GM21367 (cell line): ENCODE measurements at regions not wholly inside any gene's neighbourhood (a gene's known extent, or its start where the extent isn't known, plus 50 kb on each side); places are given as distances from the start of the nearest gene placed in this dataset.

Source experiments
- ATAC-seq: cut with Tn5 transposase; IDR thresholded peaks from one replicate; pipeline ENCODE4 v1.9.1; 2021; ENCODE audit not compliant: unreplicated experiment

DNA sequence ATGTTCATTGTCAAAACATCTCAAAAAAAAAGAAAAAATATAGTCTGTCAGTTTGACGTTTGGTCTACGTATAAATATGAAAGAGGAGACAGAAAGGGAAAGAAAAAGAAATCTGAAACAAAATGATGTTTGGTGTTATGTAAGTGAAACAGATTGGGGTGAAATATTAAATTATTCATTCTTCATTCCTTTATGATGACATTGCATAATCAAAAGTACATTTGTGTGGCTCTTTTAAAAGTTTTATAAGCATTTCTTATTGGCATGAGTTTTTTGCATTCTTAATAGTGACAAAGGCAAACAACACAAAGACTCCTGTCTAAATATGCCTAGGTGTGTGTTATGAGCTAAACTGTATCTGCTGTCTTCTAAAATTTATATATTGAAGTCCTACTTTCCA lies 232.6 kb downstream of the EFNB2 start:
- ATAC-seq: no peak

DNA sequence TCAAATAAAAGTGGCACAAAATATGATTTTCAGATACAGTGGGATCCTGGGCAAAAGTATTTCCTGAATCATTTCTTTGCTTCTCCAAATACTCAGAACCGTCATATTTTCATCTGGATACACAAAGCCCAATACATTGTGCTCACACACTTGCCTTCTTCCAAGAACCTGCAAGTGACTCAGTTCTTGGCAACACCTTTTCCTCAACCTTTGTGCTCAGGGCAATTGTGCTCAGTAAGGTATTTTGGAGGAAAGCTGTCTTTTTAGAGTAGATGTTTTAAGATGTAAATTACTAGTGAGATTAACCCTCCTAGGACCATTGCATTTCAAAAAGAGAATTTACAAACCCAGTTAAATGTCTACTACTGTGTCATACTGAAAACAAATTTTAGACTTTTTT lies 233.5 kb downstream of the EFNB2 start:
- ATAC-seq: no peak

DNA sequence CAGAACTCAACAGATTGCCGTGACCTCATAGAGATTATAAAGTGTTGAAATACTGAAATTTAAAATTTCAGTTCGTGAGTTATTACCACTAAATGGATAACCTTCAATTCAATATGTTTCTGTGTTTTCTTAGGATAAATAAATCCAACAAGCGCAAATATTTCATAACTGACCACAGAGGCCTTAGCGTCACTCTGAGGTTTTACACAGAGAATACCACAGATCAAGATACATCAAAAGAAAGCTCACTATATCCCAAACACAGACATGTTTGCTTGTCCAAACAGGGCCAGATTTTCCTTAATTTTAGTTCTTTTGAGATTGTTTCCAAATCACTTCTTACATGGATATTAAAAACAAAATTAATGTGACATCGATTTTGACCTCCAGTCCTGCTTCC lies 235.8 kb downstream of the EFNB2 start:
- no peak for ATAC-seq

DNA sequence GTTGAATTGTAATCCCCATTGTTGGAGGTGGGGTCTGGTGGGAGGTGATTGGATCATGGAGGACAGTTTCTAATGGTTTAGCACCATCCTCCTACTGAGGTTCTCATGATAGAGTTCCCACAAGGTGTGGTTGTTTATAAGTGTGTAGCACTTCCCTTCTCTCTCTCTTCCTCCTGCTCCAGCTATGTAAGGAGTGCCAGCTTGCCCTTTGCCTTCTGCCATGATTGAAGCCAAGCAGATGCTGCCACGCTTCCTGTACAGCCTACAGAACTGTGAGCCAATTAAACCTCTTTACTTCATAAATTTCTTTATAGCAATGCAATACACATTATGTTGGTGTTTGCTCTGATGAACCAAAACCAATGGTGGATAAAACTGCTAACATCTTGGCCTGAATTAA lies 238.2 kb downstream of the EFNB2 start:
- ATAC-seq: no peak

DNA sequence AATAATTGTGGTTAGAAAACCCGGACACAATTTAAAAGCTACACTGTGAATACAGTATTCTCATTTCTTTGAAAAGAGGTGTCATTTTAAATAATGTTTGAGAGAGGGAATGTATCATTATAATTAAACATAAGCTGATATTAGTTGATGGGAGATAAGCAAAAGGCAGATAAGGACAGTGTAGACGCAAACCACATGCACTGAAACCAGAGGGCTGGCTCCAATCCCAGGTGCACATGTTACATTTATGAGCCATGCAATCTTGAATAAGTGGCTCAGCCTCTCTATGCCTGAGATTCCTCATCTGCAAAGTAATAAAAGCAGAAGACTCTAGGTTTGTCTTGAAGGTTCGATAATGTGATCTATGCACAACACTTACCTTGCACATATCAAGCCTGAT lies 238.7 kb downstream of the EFNB2 start:
- ATAC-seq: no peak

DNA sequence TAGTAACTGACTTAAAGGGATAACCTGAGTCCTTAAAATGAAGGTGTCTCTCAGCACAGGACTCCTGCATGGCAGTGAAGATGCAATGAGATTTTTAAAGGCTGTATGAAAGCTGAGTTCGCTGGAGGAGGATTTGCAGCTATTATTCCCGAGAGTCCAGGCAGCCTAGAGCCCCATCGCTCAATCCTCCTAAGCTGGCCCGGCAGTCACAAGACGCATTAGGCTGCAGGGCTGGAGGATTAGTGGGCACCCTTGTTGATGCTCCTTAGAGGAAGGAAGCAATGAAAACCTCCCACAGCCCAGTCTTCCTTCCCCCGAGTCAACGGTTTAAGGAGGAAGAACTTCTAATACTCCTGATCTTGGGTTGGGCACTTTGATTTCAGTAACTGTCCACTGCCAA lies 239.5 kb downstream of the EFNB2 start:
- no peak for ATAC-seq

DNA sequence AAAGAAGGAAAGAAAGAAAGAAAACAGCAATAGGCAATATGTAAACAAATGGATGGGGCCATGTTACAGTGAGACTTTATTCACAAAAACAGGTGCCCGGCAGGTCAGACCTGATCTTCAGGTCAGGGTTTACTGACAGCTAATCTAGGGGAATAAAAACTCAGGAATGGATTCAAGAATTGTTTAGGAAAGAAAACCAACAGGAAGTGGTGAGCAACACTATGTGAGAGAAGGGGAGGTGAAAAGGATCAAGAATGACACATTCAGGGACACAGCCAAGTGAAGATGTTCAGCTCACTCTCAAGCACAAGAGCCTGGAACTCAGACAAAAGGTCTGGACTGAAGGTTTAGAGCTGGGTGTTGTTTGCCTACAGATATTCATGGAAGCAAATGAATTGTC lies 244.5 kb downstream of the EFNB2 start:
- no peak for ATAC-seq

DNA sequence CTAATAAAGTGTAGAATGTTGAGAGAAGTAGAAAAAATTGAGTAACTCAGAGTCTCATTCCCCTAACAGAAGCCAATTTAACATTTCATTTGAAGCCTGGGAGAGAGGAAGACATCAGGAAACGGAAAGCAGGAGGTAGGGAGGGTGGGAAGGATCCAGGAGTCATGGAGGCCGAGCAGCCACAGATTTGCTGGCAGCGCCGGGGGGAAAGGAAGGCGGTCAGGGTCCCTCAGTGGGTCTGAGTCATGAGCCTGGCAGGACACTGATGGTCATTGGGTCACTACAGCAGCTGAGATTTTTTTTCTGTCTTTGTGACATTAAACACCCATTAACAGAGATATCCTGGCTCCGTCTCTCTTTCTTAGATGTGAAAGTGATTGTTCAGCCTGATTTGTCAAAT lies 248.1 kb downstream of the EFNB2 start:
- ATAC-seq: no peak

DNA sequence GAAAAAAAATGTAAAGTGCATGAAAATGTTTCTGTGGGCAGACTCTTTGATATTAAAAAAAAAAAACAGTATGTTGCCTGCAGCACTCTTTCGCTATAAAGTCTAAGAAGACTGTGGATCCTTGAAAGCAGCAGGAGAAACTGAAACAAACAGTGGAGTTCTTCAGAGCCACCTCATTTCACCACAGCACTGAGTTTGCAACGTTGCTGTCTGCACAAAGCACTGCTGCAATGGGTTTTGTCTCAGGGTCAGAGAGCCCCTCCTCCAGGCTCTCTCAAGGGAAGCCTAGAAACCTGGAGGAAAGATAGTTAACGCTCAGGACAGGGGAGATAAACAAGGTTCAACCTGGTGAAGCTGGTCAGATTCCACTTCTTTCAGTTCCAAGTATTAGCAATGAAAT lies 248.7 kb downstream of the EFNB2 start:
- peak; percentile 99 for ATAC-seq

DNA sequence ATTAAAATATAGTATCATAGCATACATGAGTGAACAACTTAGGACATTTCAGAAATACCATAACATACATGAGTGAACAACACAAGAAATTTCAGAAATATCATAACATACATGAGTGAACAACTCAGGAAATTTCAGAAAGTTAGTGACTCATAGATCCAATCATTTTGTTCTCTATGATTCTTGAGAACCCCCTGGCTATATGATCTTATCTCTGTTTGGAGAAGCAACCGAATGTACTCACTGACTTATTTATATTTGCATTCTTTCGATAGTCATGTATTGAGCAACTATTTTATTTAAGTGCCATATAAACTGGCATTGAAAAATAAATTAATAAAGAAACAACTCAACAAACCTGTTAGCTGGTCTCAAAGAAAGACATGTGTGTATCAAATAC lies 251.1 kb downstream of the EFNB2 start:
- ATAC-seq: no peak

DNA sequence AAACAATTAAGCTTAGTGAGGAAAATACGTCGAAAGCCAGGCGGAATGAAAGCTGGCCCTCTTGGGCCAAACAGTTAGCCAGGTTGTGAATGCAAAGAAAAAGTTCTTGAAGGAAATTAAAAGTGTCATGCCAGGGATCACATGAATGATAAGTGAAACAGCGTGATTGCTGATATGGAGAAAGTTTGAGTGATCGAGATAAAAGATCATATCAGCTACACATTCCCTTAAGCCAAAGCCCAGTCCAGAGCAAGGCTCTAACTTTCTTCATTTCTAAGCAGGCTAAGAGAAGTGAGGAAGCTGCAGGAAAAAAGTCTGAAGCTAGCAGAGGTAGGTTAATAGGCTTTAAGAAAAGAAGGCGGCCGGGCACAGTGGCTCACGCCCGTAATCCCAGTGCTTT lies 254.0 kb downstream of the EFNB2 start:
- ATAC-seq: no peak

DNA sequence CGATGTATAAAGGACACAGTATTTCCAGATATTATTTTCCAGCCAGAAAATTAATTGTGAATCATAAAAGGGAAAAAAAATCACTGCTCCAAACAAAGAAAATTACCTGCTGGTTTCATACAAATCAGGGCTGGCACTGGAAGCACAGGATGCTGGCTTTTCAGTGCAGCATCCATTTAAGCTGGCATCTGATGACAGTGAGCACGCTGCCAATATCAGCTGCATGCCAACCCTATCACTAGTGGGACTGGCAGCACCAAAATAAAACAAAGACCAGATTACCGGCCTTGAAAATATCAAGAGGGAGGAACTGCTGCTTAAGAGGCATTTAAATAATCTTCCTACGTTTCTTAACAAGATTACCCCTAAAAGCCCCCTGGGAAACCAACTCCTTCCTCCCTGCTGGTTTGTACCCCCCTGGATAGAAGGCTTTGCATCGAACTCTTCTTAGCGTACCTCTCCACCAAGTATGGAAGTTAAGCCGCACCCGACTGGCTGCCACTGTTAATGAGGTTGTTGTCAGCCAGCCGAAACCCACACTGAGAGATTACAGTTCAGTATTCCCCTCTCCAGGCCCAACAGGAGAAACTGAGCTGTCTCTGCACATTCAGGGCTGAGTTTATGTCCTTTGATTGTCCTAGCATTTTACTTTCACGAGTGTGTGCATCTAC lies 257.8 kb downstream of the EFNB2 start:
- ATAC-seq: no peak

DNA sequence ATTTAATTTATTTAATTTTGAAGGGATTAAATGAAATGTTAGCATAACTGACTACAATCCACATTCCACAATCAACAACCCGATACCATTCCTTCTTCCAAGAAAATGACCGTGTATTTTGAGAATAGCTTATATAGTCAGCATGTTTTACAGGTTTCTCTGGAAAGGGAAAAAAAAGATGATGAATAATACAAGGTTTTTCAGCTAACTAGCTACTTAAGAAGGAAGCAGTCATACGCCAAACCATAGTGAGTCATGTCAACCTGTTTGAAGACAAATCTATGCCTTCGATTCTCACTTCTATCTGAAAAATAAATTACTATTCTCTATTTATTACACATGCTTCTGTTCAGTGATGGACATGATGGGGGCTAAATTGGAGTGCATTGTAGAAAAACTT lies 258.6 kb downstream of the EFNB2 start:
- no peak for ATAC-seq

DNA sequence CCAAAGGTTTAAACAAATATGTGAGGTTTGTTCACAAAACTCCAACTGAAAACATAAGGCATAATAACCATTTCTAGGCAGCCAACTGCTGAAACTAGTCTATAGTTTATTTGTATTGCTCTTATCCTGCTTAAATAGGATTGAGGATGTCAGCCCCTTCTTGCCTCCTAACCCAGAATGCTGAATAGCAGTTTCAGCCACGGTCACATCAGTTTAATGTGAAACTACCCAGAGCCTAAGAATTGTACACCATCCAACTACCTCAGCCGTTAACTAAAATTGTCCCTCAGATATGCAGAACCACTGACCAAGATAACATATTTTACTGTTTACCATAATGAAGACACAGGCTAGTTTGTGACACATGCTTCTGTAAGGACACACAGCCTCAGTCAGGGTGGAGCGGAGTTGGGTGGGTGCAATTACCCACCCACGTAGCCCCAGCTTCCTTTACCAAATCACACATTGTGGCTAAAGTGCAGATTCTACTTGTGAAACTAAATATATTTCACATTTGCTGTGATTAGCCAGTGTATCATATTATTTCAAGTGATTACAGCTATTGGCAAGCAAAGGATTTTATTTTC lies 259.9 kb downstream of the EFNB2 start:
- ATAC-seq: no peak

DNA sequence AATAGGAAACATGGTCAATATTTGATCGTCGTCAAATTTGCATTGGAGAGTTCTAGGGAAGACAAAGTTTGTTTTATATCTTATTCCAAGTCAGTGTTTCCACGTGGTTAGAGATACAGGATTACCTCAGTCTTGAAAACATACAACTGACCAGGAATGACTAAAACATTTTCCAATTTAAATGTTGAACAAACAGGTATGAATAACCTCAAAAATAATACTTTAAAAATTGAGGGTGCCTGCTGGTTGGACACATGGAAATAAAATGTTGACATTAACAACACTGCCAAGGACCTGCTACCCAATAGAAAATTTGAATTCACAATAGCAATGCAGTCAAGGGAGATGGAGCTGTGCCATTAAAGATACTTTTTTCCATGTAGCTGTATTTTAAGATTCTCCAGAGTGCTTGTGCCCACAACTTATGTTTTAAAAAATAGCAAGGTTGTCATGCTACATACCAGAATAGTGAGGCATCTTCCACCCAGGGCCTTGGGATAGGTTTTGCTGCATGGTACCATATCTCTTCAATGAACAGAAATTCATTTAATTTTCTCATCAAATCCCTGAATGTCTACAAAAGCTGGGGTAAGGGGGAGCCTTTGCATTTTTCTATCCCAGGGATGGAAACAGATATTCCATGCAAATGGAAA lies 260.8 kb downstream of the EFNB2 start:
- no peak for ATAC-seq

DNA sequence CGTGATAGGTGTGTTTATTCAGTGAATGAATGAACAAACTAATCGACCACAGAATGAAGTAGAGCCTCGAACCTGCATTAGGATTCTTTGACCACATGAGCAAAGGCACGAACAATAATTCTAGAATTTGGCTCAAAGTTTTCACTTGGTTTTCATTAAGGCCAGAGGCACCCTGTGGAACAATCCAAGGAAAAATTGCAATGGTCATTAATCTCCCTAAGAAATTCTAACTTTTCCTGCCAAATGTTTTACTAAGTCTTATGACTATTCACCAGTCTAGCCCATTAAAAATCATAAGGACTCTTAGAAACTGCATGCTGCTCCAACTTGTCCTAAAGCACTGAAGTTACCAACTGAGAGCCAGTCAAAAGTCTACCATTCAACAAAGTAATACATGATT lies 271.7 kb downstream of the EFNB2 start:
- no peak for ATAC-seq

DNA sequence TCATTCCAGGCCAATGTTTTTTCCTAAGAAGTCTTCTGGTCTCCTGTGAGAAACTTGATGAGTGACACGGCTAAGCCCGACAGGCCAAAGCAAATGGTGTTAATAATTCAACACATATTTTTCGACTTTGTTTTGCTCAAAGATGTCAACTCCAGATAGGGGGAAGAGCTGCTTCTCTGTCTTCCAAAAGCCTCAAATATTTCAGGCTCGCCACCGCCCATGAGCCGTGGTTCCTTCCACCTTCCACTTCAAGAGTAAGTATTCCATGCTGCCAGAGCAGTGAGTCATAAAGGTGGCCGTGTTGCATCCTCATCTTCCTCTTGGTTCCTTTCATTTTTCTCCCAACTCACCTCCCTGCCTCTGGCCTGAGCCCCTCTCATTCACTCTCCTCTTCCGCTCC lies 272.6 kb downstream of the EFNB2 start:
- ATAC-seq: no peak

DNA sequence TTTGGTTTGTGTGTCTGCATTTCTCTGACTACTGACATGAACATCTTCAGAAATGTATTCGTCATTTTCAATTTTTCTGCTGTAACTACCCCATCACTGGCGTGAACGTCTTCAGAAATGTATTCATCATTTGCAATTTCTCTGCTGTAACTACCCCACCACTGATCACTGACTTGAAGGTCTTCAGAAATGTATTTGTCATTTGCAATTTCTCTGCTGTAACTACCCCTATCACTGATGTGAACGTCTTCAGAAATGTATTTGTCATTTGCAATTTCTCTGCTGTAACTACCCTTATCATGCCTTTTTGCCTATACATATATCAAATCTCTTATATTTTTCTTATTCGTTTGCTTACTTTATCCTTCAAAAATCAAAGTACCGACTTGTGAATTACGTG lies 274.0 kb downstream of the EFNB2 start:
- no peak for ATAC-seq

DNA sequence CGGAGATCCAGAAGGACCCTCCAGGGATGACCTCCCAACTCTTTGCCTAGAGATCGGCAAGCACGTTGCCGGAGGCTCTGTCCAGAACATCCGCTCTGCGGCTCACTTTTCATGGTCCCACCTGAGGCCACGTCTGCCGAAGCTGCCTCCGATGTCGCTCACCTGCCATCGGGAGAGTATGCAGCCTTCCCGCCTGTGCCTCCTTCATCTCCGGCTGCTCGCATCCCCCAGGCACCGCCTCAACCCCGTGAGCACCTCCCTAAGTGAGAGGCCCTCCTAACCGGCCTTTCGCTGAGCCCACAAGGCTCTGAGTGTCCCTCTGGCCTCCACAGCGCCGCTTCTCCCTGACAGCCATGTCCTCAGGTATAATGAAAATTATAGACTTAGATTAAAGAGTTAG lies 275.1 kb downstream of the EFNB2 start:
- no peak for ATAC-seq

DNA sequence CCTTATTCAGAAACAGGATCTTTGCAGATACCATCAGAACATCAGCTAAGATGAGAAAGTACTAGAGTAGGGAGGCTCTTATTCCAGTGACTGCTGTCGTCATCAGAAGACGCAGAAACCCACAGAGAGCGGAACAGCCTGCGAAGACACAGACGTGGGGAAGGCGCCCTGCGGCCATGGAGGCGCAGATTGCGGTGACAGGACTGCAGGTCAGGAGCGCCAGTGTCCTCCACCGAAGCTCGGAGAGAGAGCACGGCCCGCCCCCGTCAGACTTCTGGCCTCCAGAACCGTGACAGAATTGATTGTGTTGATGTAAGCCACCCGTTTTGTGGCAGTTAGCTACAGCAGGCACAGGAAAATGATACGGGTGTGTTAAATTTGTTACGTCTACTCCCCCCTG lies 275.5 kb downstream of the EFNB2 start:
- ATAC-seq: no peak

DNA sequence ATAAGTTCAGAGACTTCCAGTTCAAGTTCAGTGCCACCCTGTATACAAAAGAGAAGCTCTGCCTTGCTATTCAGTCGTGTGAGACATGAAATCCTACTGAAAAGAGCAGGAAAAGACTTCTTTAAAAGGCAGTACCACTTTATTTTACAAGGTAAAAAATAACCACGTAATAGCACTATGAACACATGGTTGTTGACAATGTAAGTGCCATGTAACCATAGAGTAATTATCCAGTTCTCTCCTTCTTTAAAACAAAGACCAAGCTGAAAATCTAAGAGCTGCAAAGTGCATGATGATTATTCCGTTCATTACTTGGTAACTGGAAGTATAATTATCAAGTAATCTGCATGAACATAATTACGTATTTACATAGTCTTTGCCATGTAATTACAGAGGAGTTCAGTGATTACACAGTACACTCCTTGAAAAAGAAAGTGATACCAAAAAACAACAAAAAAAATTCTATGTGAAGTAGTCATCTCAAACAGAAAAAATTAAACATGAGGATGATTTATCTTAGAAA lies 288.7 kb downstream of the EFNB2 start:
- no peak for ATAC-seq

DNA sequence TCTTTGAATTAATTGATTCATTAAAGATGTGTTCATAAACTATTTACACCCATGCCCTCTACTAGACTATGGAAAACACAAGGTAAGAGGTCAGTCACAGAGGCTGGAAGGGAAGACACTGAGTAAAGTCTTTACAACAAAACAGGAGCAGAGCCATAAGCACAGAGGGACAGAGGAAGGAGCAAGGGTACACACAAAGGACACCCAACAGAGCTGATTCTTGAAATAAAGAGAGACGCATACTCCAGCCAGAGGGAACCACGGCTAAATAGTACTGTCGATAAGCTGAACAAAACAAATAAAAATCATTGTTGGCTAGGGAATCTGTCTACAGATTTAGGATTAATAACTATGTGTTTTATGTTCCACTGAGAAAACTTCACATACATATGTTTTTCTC lies 289.2 kb downstream of the EFNB2 start:
- ATAC-seq: no peak
